K562 (cell line): ENCODE measurements at regions not wholly inside any gene's neighbourhood (a gene's known extent, or its start where the extent isn't known, plus 50 kb on each side); places are given as distances from the start of the nearest gene placed in this dataset.
"Not testable (repeated sequence)": the region's sequence is repeated elsewhere in the genome, so short reads cannot be mapped to it uniquely, and the experiment has no call there.

ENCODE experiments used
- ATAC-seq: fragments of 200-7000 bp; cut with Tn5 transposase; 3 replicates; pipeline ENCODE4 v1.9.1; 2020; ENCODE audit warnings: moderate library complexity
- BruUV-seq: library from RNA; stranded (reverse); fragments of 400-500 nt; replicated peaks from 2 replicates; lab custom pipeline; 2021; lab: Mats Ljungman, UMichigan
- CTCF ChIA-PET: fragments of 300-600 bp; formaldehyde crosslinking; extraction: SDS; loops from one replicate; lab custom pipeline; 2021; ENCODE audit warnings: low intra/inter-chr PET ratio; lab: Yijun Ruan, JAX
- POLR2A ChIA-PET: fragments of 300-600, 350-650 bp; sonication (Branson Sonifier 250); formaldehyde crosslinking; extraction: SDS; loops from one replicate; lab custom pipeline; 2021; ENCODE audit warnings: antibody characterized with exemption, inconsistent platforms; lab: Yijun Ruan, JAX
- DNase-seq, 4 experiments: peaks; one replicate each; pipeline versions ENCODE4 v3.0.0 to v3.0.0-alpha.2; 2011 to 2018; ENCODE audit warnings: low spot score in 3 of 4, mixed read lengths in 3 of 4; ENCODE audit errors: extremely low read depth in 1 of 4
- FAIRE-seq: peaks from 2 replicates; lab custom pipeline; 2011; peaks lifted over from hg19 to GRCh38; lab: Jason Lieb, UNC
- H2AFZ ChIP-seq: 2 replicates; pipeline ENCODE4 v1.6.0; 2011; ENCODE audit warnings: low read depth, low read length, control low read depth, inconsistent platforms
- H3K27ac ChIP-seq: fragments of 200-600 bp; 3 replicates; pipeline ENCODE4 v1.8.0; 2011; ENCODE audit warnings: low read depth, mild to moderate bottlenecking, control low read depth, inconsistent platforms, low read length, moderate library complexity, mixed read lengths; ENCODE audit errors: extremely low read depth
- H3K27me3 ChIP-seq, 2 experiments: fragments of 300-600 bp in 1 of 2; 2 replicates in 1 of 2; 3 replicates in 1 of 2; pipeline versions ENCODE4 v1.6.0 to v1.8.0; 2011; ENCODE audit warnings: inconsistent platforms in 2 of 2, low read length in 2 of 2, mild to moderate bottlenecking in 1 of 2, mixed read lengths in 1 of 2, moderate library complexity in 1 of 2; ENCODE audit not compliant: control insufficient read depth in 2 of 2, insufficient read depth in 2 of 2
- H3K36me3 ChIP-seq: fragments of 300-600 bp; 3 replicates; pipeline ENCODE4 v1.8.0; 2011; ENCODE audit warnings: mild to moderate bottlenecking, low read length, inconsistent platforms; ENCODE audit not compliant: control insufficient read depth, insufficient read depth
- H3K4me1 ChIP-seq, 2 experiments: fragments of 200-600 bp in 1 of 2; replicated peaks in 1 of 2; 2 replicates in 1 of 2; 3 replicates in 1 of 2; pipeline versions ENCODE4 v1.5.1 to v1.8.0; 2011; ENCODE audit warnings: inconsistent platforms in 2 of 2, low read length in 2 of 2, mild to moderate bottlenecking in 1 of 2, mixed read lengths in 1 of 2, moderate library complexity in 1 of 2; ENCODE audit not compliant: control insufficient read depth in 2 of 2, insufficient read depth in 2 of 2
- H3K4me2 ChIP-seq: 2 replicates; pipeline ENCODE4 v1.6.1; 2011; ENCODE audit warnings: low read length, control low read depth, inconsistent platforms, mixed read lengths; ENCODE audit not compliant: insufficient read depth
- H3K4me3 ChIP-seq: fragments of 200-600 bp; sonication (generic), shearing (Covaris generic); 2 replicates; pipeline ENCODE4 v1.5.1; 2016; ENCODE audit warnings: control low read depth, inconsistent platforms
- H3K79me2 ChIP-seq: fragments of 200-600 bp; 3 replicates; pipeline ENCODE4 v1.8.0; 2011; ENCODE audit warnings: low read length, inconsistent platforms; ENCODE audit not compliant: control insufficient read depth, insufficient read depth
- H3K9ac ChIP-seq, 2 experiments: 2 replicates each; pipeline versions ENCODE4 v1.6.0 to v1.6.1; 2011; ENCODE audit warnings: low read depth in 2 of 2, low read length in 2 of 2, control low read depth in 1 of 2, inconsistent platforms in 1 of 2, mild to moderate bottlenecking in 1 of 2, mixed read lengths in 1 of 2; ENCODE audit not compliant: insufficient read depth in 1 of 2
- H3K9me1 ChIP-seq: one replicate; pipeline ENCODE4 v1.6.0; 2011; ENCODE audit warnings: inconsistent platforms, mild to moderate bottlenecking, low read length, moderate library complexity; ENCODE audit not compliant: control insufficient read depth, insufficient read depth
- H3K9me3 ChIP-seq: replicated peaks from 2 replicates; pipeline ENCODE4 v1.5.1; 2011; ENCODE audit warnings: low read depth, low read length, inconsistent platforms; ENCODE audit not compliant: control insufficient read depth, insufficient read depth
- H4K20me1 ChIP-seq: replicated peaks from 2 replicates; pipeline ENCODE4 v1.6.1; 2011; ENCODE audit warnings: low read length, inconsistent platforms, mixed read lengths; ENCODE audit not compliant: control insufficient read depth, insufficient read depth
- ESRRA ChIP-seq: fragments of 450-650 bp; IDR thresholded peaks from 2 replicates; pipeline ENCODE4 v1.6.1; 2014; ENCODE audit warnings: low read depth, mild to moderate bottlenecking, moderate library complexity, borderline replicate concordance
- FOXA1 ChIP-seq: fragments of 450-650 bp; IDR thresholded peaks from 2 replicates; pipeline ENCODE4 v1.6.1; 2016; ENCODE audit warnings: mild to moderate bottlenecking, borderline replicate concordance
- FOXP1 ChIP-seq: sonication (generic); formaldehyde crosslinking; IDR thresholded peaks from 2 replicates; pipeline ENCODE4 v1.8.0; 2022; ENCODE audit warnings: mild to moderate bottlenecking, missing genetic modification reagents
- JUND ChIP-seq, 2 experiments: IDR thresholded peaks; 2 replicates in 1 of 2; 3 replicates in 1 of 2; pipeline ENCODE4 v1.6.1; 2011; ENCODE audit warnings: borderline replicate concordance in 2 of 2, low read depth in 2 of 2, low read length in 2 of 2, improper control_type of control experiment in 1 of 2, missing biosample characterization in 1 of 2, missing genetic modification characterization in 1 of 2, missing genetic modification reagents in 1 of 2
- KLF6 ChIP-seq: fragments of 250-450 bp; sonication (Bioruptor Pico); IDR thresholded peaks from 2 replicates; pipeline ENCODE4 v1.4.0; 2020; ENCODE audit warnings: mild to moderate bottlenecking, moderate library complexity, borderline replicate concordance
- RBM15 ChIP-seq: fragments of 200-400 bp; formaldehyde crosslinking; IDR thresholded peaks from 2 replicates; pipeline ENCODE4 v1.6.1; 2018; ENCODE audit warnings: mild to moderate bottlenecking, low read length, moderate library complexity; ENCODE audit not compliant: insufficient read depth
- SPI1 ChIP-seq: IDR thresholded peaks from 2 replicates; pipeline ENCODE4 v1.6.1; 2011; ENCODE audit warnings: low read depth, low read length, control low read depth, borderline replicate concordance
- TFAM ChIP-seq: fragments of 250-450 bp; sonication (Bioruptor Pico); conservative IDR thresholded peaks from 2 replicates; pipeline ENCODE4 v1.5.0; 2021; ENCODE audit warnings: mild to moderate bottlenecking, moderate library complexity
- ZNF175 ChIP-seq: fragments of 200-800 bp; sonication (Bioruptor generic); IDR thresholded peaks from 2 replicates; pipeline ENCODE4 v1.6.1; 2016; ENCODE audit warnings: low read depth, mild to moderate bottlenecking, missing genetic modification characterization, missing compliant biosample characterization
- ZNF695 ChIP-seq: fragments of 450-650 bp; formaldehyde crosslinking; IDR thresholded peaks from 2 replicates; pipeline ENCODE4 v1.4.0; 2020; ENCODE audit warnings: mild to moderate bottlenecking, moderate library complexity
- ZNF717 ChIP-seq: fragments of 250-450 bp; sonication (Bioruptor Pico); IDR thresholded peaks from 2 replicates; pipeline ENCODE4 v1.5.0; 2021
- WGBS: fragments of 100-300 bp; shearing (Covaris generic); methylation state at CpG from one replicate; pipeline ENCODE4 v1.1.6; 2016; ENCODE audit warnings: low coverage, mixed read lengths; ENCODE audit not compliant: insufficient coverage; ENCODE audit errors: missing lambda C conversion rate; 5-methylcytosine and 5-hydroxymethylcytosine counted together
- in situ Hi-C: fragments of 300-500 bp; cut with MboI; formaldehyde crosslinking; loops from 4 replicates; pipeline ENCODE4 v1.15.0; 2018; ENCODE audit warnings: inconsistent platforms, mixed read lengths
- intact Hi-C: fragments of 100-400 bp; cut with micrococcal nuclease; formaldehyde crosslinking; loops from 2 replicates; pipeline ENCODE4 v1.14.2; 2022

- in situ Hi-C loops (no loop called here), intact Hi-C loops (no loop called here)
- H3K27ac ChIP-seq, result no peak overlapping the region
- no TSS peak for BruUV-seq
- ATAC-seq (no peak), FAIRE-seq (no peak), DNase-seq (no peak)
- WGBS, result 0% methylated on average over 1 of the region's 2 CpGs
- no peak overlapping the region for H3K4me3 ChIP-seq
- no peak overlapping the region for H3K9ac ChIP-seq
- H3K9me3 ChIP-seq, result no peaks in the 10 kb centered on the region
- no peaks in the 10 kb centered on the region for H3K9me1 ChIP-seq
- no peaks in the 10 kb centered on the region for H3K27me3 ChIP-seq
- no peak overlapping the region for H2AFZ ChIP-seq
- no peaks in the 10 kb centered on the region for H3K4me1 ChIP-seq
- H4K20me1 ChIP-seq, result no peaks in the 10 kb centered on the region
- no peak overlapping the region for H3K4me2 ChIP-seq
- no peaks in the 10 kb centered on the region for H3K79me2 ChIP-seq
- POLR2A ChIA-PET, result no interaction called here
- CTCF ChIA-PET, result no interaction called here
- no peaks in the 10 kb centered on the region for H3K36me3 ChIP-seq
- no peak for TF ChIP-seq JUND (IDR thresholded peaks at IDR 0.05; ENCODE audit: borderline replicate concordance, low read depth, low read length)
- no peak for TF ChIP-seq JUND (tag; IDR thresholded peaks at IDR 0.05; ENCODE audit: borderline replicate concordance, low read depth, low read length)
- TF ChIP-seq TFAM (CRISPR knock-in tag), result no peak
- no peak for TF ChIP-seq FOXP1 (CRISPR knock-in tag)
- TF ChIP-seq KLF6, result no peak
- TF ChIP-seq FOXA1, result no peak
- TF ChIP-seq ZNF717 (CRISPR knock-in tag), result no peak
- TF ChIP-seq ZNF175 (CRISPR knock-in tag), result no peak
- TF ChIP-seq SPI1, result no peak
- no peak for TF ChIP-seq ZNF695
- TF ChIP-seq RBM15, result no peak
- no peak for TF ChIP-seq ESRRA
Measured at GRCh38 chr3:86378829-86379228, 612.1 kb downstream of the VGLL3 start.

GRCh38 chr3:86335566-86335965 lies 655.4 kb downstream of the VGLL3 start:
- H4K20me1 ChIP-seq, H3K27ac ChIP-seq, H3K36me3 ChIP-seq, H3K4me1 ChIP-seq, in situ Hi-C loops, H3K9me3 ChIP-seq, H3K9ac ChIP-seq, H3K9me1 ChIP-seq, BruUV-seq, H3K4me3 ChIP-seq, POLR2A ChIA-PET, H3K4me2 ChIP-seq, H3K79me2 ChIP-seq, CTCF ChIA-PET, H3K27me3 ChIP-seq, DNase-seq, intact Hi-C loops, FAIRE-seq, H2AFZ ChIP-seq, ATAC-seq: not testable (repeated sequence)
- 0% methylated on average over 2 of the region's 6 CpGs for WGBS
